Activated CD8-positive, alpha-beta memory T cell treated with anti-CD3 and anti-CD28 coated beads, Interleukin-2, amount 50 U/mL, for 24 hours (primary cell): ENCODE measurements at regions not wholly inside any gene's neighbourhood (a gene's known extent, or its start where the extent isn't known, plus 50 kb on each side); places are given as distances from the start of the nearest gene placed in this dataset.

Experiments used
- DNase-seq: peaks from one replicate; pipeline ENCODE4 v3.0.0-alpha.2; 2020; ENCODE audit errors: extremely low read depth

- no peak for DNase-seq
These were observed 337.8 kb upstream of the TBC1D5 start for GRCh38 chr3:18080198-18080689.

GRCh38 chr3:18079739-18080138 is 337.3 kb upstream of the TBC1D5 start:
- no peak for DNase-seq

- DNase-seq = no peak
These were observed 336.6 kb upstream of the TBC1D5 start for GRCh38 chr3:18079062-18079461.

- no peak for DNase-seq
These were observed 334.9 kb upstream of the TBC1D5 start for GRCh38 chr3:18077128-18077840.

- no peak for DNase-seq
These were observed 333.9 kb upstream of the TBC1D5 start for GRCh38 chr3:18076301-18076700.

- DNase-seq = no peak
These were observed 333.4 kb upstream of the TBC1D5 start for GRCh38 chr3:18075799-18076198.

GRCh38 chr3:18071833-18072232 is 329.4 kb upstream of the TBC1D5 start:
- DNase-seq = no peak

GRCh38 chr3:18070944-18071343 is 328.5 kb upstream of the TBC1D5 start:
- DNase-seq = no peak

GRCh38 chr3:18070231-18070630 is 327.8 kb upstream of the TBC1D5 start:
- no peak for DNase-seq

- no peak for DNase-seq
These were observed 327.1 kb upstream of the TBC1D5 start for GRCh38 chr3:18069568-18069967.

GRCh38 chr3:18066899-18067582 is 324.6 kb upstream of the TBC1D5 start:
- no peak for DNase-seq

- no peak for DNase-seq
These were observed 322.2 kb upstream of the TBC1D5 start for GRCh38 chr3:18064586-18064985.

GRCh38 chr3:18062657-18063025 is 320.2 kb upstream of the TBC1D5 start:
- DNase-seq = no peak

- DNase-seq = no peak
These were observed 319.6 kb upstream of the TBC1D5 start for GRCh38 chr3:18061737-18062656.

- no peak for DNase-seq
These were observed 316.2 kb upstream of the TBC1D5 start for GRCh38 chr3:18058666-18059065.

- no peak for DNase-seq
These were observed 315.1 kb upstream of the TBC1D5 start for GRCh38 chr3:18057471-18058091.

GRCh38 chr3:18054625-18055024 is 312.2 kb upstream of the TBC1D5 start:
- no peak for DNase-seq

- DNase-seq = no peak
These were observed 308.9 kb upstream of the TBC1D5 start for GRCh38 chr3:18051306-18051705.

GRCh38 chr3:18049096-18049495 is 306.7 kb upstream of the TBC1D5 start:
- DNase-seq = no peak

GRCh38 chr3:18047052-18047451 is 304.6 kb upstream of the TBC1D5 start:
- DNase-seq = no peak

- no peak for DNase-seq
These were observed 303.9 kb upstream of the TBC1D5 start for GRCh38 chr3:18046131-18046915.
